ENCODE measurements at regions not wholly inside any gene's neighbourhood (a gene's known extent, or its start where the extent isn't known, plus 50 kb on each side); places are given as distances from the start of the nearest gene placed in this dataset.

DNA sequence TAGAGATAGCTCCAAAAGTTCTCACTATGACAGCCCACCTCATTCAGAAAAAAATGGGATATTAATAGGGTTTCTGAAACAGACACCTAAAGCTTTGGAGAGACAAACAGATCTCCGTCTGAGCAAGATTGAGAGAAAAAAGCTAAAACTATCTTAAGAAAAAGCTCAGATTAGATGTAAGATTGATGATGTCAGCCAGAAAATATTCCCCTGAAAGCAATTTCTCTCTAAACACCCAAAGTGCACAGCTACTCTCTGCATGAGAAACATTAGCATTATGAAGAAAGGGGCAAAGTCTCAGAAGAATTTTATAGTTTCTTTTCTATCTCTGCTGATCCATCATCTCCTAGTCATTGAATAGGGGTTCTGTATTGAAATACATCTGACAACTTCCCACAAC, 148.9 kb downstream of the ZNF737 start (continued):
- TF ChIP-seq ZNF274 (IDR thresholded peaks at IDR 0.05; ENCODE audit: low read length) (no peak), ZNF274 (tag by site-specific recombination; IDR thresholded peaks at IDR 0.05; ENCODE audit: borderline replicate concordance) (no peak)

DNA sequence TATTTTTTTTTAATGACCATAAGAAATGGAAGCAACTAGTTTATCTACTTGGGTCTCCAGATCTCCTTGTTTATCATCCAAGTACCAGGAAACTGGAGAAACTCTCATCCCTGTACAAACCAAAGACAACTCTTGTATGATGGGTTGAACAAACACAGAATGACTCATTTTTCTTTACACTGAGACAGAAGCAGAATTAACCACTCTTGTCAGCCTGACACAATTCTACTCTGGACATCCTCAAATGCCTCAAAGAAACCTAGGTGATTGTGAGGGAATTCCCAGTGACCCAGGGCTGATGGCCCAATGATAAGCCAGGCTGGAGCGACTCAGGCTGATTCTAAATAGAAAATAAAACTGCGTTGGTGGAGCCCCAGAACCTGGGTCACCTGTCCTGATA, 151.5 kb downstream of the ZNF737 start:
- H3K36me3 ChIP-seq (ENCODE audit: control insufficient read depth in 2 of 2, insufficient read depth in 1 of 2, low read length in 2 of 2), result no peaks in the 10 kb centered on the region
- CTCF ChIA-PET, result no interaction called here

DNA sequence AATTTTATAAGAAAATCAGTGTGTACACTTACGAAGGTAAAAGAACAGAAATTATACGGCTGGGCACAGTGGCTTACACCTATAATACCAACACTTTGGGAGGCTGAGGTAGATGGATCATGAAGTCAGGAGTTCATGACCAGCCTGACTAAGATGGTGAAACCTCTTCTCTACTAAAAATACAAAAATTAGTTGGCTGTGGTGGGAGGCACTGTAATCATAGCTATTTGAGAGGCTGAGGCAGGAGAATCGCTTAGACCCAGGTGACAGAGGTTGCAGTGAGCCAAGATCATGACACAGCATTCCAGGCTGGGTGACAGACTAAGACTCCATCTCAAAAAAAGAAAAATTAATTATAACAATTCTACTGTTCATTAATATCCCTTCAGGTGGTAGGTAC, 151.9 kb downstream of the ZNF737 start:
- Histone ChIP-seq H3K36me3 (ENCODE audit: control insufficient read depth in 2 of 2, insufficient read depth in 1 of 2, low read length in 2 of 2) (no peaks in the 10 kb centered on the region), H3K4me1 (ENCODE audit: control insufficient read depth, insufficient read depth, low read length) (no peaks in the 10 kb centered on the region), H3K9me3 (ENCODE audit: control insufficient read depth, insufficient read depth, low read depth, low read length) (no peaks in the 10 kb centered on the region; the same call in 1 of the 2 replicates), H3K27ac (ENCODE audit: extremely low read depth, low read depth, low read length) (no peak overlapping the region), H3K4me3 (ENCODE audit: low read depth, low read length) (no peak overlapping the region)
- ChIA-PET CTCF (no interaction called here), POLR2A (no interaction called here)
- TF ChIP-seq, protein P1, sequence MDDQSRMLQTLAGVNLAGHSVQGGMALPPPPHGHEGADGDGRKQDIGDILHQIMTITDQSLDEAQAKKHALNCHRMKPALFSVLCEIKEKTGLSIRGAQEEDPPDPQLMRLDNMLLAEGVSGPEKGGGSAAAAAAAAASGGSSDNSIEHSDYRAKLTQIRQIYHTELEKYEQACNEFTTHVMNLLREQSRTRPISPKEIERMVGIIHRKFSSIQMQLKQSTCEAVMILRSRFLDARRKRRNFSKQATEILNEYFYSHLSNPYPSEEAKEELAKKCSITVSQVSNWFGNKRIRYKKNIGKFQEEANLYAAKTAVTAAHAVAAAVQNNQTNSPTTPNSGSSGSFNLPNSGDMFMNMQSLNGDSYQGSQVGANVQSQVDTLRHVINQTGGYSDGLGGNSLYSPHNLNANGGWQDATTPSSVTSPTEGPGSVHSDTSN (CRISPR knock-in tag; IDR thresholded peaks at IDR 0.05), result no peak
- TF ChIP-seq, protein P2, sequence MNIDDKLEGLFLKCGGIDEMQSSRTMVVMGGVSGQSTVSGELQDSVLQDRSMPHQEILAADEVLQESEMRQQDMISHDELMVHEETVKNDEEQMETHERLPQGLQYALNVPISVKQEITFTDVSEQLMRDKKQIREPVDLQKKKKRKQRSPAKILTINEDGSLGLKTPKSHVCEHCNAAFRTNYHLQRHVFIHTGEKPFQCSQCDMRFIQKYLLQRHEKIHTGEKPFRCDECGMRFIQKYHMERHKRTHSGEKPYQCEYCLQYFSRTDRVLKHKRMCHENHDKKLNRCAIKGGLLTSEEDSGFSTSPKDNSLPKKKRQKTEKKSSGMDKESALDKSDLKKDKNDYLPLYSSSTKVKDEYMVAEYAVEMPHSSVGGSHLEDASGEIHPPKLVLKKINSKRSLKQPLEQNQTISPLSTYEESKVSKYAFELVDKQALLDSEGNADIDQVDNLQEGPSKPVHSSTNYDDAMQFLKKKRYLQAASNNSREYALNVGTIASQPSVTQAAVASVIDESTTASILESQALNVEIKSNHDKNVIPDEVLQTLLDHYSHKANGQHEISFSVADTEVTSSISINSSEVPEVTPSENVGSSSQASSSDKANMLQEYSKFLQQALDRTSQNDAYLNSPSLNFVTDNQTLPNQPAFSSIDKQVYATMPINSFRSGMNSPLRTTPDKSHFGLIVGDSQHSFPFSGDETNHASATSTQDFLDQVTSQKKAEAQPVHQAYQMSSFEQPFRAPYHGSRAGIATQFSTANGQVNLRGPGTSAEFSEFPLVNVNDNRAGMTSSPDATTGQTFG (tag by site-specific recombination; IDR thresholded peaks at IDR 0.05; ENCODE audit: borderline replicate concordance), result no peak

More for the DNA sequence above, 151.5 kb downstream of the ZNF737 start:
- H3K9me3 ChIP-seq (ENCODE audit: control insufficient read depth, insufficient read depth, low read depth, low read length), result no peaks in the 10 kb centered on the region
- no peak overlapping the region for H3K4me3 ChIP-seq (ENCODE audit: low read depth, low read length)
- no peak overlapping the region for H3K27ac ChIP-seq (ENCODE audit: extremely low read depth, low read depth, low read length)
- H3K4me1 ChIP-seq (ENCODE audit: control insufficient read depth, insufficient read depth, low read length), result no peaks in the 10 kb centered on the region
- POLR2A ChIA-PET, result no interaction called here
- no peak for TF ChIP-seq ZFHX2 (tag by site-specific recombination; conservative IDR thresholded peaks at IDR 0.05)
- TF ChIP-seq ZFP41 (tag by site-specific recombination; IDR thresholded peaks at IDR 0.05; ENCODE audit: borderline replicate concordance), result no peak

DNA sequence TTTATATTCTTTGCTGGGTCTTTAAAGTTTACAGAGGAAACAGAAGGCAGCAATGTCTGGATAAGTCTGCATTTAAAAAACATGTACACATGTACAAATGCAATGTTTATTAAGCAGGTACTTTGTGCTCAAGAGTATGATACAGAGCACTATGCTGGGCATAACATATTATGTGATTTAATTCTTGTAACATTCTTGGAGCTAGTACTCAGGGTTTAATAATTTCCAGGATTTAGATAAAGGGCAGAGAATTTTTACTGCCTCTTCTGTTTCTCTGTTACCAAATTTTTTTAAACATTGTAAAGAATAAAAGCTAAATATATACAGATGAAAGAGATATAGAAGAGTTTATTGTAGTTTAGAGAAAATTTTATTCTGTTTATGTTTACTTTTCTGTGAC, 152.7 kb downstream of the ZNF737 start:
- H3K4me1 ChIP-seq (ENCODE audit: control insufficient read depth, insufficient read depth, low read length), result no peaks in the 10 kb centered on the region
- H3K27ac ChIP-seq (ENCODE audit: extremely low read depth, low read depth, low read length), result no peak overlapping the region
- no peaks in the 10 kb centered on the region for H3K36me3 ChIP-seq (ENCODE audit: control insufficient read depth in 2 of 2, insufficient read depth in 1 of 2, low read length in 2 of 2)
- CTCF ChIA-PET, result no interaction called here
- no peaks in the 10 kb centered on the region; the same call in 1 of the 2 replicates for H3K9me3 ChIP-seq (ENCODE audit: control insufficient read depth, insufficient read depth, low read depth, low read length)
- no peak overlapping the region for H3K4me3 ChIP-seq (ENCODE audit: low read depth, low read length)
- POLR2A ChIA-PET, result no interaction called here
- no peak for TF ChIP-seq ZNF184 (tag by site-specific recombination; IDR thresholded peaks at IDR 0.05)
- TF ChIP-seq ZNF155 (tag by site-specific recombination; IDR thresholded peaks at IDR 0.05), result no peak
- no peak for TF ChIP-seq ZSCAN23 (tag by site-specific recombination; IDR thresholded peaks at IDR 0.05)
- TF ChIP-seq, protein P3, sequence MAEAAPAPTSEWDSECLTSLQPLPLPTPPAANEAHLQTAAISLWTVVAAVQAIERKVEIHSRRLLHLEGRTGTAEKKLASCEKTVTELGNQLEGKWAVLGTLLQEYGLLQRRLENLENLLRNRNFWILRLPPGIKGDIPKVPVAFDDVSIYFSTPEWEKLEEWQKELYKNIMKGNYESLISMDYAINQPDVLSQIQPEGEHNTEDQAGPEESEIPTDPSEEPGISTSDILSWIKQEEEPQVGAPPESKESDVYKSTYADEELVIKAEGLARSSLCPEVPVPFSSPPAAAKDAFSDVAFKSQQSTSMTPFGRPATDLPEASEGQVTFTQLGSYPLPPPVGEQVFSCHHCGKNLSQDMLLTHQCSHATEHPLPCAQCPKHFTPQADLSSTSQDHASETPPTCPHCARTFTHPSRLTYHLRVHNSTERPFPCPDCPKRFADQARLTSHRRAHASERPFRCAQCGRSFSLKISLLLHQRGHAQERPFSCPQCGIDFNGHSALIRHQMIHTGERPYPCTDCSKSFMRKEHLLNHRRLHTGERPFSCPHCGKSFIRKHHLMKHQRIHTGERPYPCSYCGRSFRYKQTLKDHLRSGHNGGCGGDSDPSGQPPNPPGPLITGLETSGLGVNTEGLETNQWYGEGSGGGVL (tag by site-specific recombination; IDR thresholded peaks at IDR 0.05), result no peak
- TF ChIP-seq, protein P4, sequence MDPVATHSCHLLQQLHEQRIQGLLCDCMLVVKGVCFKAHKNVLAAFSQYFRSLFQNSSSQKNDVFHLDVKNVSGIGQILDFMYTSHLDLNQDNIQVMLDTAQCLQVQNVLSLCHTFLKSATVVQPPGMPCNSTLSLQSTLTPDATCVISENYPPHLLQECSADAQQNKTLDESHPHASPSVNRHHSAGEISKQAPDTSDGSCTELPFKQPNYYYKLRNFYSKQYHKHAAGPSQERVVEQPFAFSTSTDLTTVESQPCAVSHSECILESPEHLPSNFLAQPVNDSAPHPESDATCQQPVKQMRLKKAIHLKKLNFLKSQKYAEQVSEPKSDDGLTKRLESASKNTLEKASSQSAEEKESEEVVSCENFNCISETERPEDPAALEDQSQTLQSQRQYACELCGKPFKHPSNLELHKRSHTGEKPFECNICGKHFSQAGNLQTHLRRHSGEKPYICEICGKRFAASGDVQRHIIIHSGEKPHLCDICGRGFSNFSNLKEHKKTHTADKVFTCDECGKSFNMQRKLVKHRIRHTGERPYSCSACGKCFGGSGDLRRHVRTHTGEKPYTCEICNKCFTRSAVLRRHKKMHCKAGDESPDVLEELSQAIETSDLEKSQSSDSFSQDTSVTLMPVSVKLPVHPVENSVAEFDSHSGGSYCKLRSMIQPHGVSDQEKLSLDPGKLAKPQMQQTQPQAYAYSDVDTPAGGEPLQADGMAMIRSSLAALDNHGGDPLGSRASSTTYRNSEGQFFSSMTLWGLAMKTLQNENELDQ (tag by site-specific recombination; IDR thresholded peaks at IDR 0.05; ENCODE audit: low read depth), result no peak
- no peak for TF ChIP-seq ZNF768 (tag by site-specific recombination; IDR thresholded peaks at IDR 0.05)
- TF ChIP-seq ZNF16 (tag by site-specific recombination; IDR thresholded peaks at IDR 0.05; ENCODE audit: low read depth), result no peak
- no peak for TF ChIP-seq MEIS1 (CRISPR knock-in tag; IDR thresholded peaks at IDR 0.05; ENCODE audit: borderline replicate concordance)
- TF ChIP-seq ZNF335 (tag by site-specific recombination; conservative IDR thresholded peaks at IDR 0.05), result no peak
- no peak for TF ChIP-seq ZXDB (tag by site-specific recombination; IDR thresholded peaks at IDR 0.05)
- TF ChIP-seq, protein P5, sequence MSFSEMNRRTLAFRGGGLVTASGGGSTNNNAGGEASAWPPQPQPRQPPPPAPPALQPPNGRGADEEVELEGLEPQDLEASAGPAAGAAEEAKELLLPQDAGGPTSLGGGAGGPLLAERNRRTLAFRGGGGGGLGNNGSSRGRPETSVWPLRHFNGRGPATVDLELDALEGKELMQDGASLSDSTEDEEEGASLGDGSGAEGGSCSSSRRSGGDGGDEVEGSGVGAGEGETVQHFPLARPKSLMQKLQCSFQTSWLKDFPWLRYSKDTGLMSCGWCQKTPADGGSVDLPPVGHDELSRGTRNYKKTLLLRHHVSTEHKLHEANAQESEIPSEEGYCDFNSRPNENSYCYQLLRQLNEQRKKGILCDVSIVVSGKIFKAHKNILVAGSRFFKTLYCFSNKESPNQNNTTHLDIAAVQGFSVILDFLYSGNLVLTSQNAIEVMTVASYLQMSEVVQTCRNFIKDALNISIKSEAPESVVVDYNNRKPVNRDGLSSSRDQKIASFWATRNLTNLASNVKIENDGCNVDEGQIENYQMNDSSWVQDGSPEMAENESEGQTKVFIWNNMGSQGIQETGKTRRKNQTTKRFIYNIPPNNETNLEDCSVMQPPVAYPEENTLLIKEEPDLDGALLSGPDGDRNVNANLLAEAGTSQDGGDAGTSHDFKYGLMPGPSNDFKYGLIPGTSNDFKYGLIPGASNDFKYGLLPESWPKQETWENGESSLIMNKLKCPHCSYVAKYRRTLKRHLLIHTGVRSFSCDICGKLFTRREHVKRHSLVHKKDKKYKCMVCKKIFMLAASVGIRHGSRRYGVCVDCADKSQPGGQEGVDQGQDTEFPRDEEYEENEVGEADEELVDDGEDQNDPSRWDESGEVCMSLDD (tag by site-specific recombination; IDR thresholded peaks at IDR 0.05), result no peak
- TF ChIP-seq ZNF776 (tag by site-specific recombination; IDR thresholded peaks at IDR 0.05; ENCODE audit: borderline replicate concordance), result no peak
- TF ChIP-seq ZIC2 (tag by site-specific recombination; IDR thresholded peaks at IDR 0.05), result no peak
- no peak for TF ChIP-seq ZNF366 (tag by site-specific recombination; conservative IDR thresholded peaks at IDR 0.05)

All from HEK293 (cell line).